Ovary (tissue), 7 donors: ENCODE measurements at regions not wholly inside any gene's neighbourhood (a gene's known extent, or its start where the extent isn't known, plus 50 kb on each side); places are given as distances from the start of the nearest gene placed in this dataset.

ENCODE experiments used
- DNase-seq, 5 donors: peaks; one replicate each; pipeline ENCODE4 v3.0.0-alpha.2; 2019 to 2020
- H3K27ac ChIP-seq, 2 donors: fragments of 200-600 bp; one replicate each; pipeline versions ENCODE4 v1.5.1 to v1.8.0; 2019 to 2022
- H3K27me3 ChIP-seq: fragments of 200-600 bp; one replicate; pipeline ENCODE4 v1.8.0; 2022
- H3K36me3 ChIP-seq: fragments of 200-600 bp; sonication (generic); one replicate; pipeline ENCODE4 v1.5.1; 2019
- H3K4me1 ChIP-seq: one replicate; pipeline ENCODE4 v1.8.1; 2013; ENCODE audit warnings: mild to moderate bottlenecking, moderate library complexity; ENCODE audit not compliant: insufficient read depth
- H3K4me3 ChIP-seq: fragments of 200-600 bp; sonication (generic); one replicate; pipeline ENCODE4 v1.5.1; 2017
- H3K9me3 ChIP-seq, 2 donors: fragments of 200-600 bp in 1 of 2; sonication (generic) in 1 of 2; one replicate each; pipeline versions ENCODE4 v1.5.1 to v1.8.1; 2013 to 2019; ENCODE audit warnings: mild to moderate bottlenecking in 1 of 2, moderate library complexity in 1 of 2
- EP300 ChIP-seq: sonication (generic); formaldehyde crosslinking; IDR thresholded peaks from one replicate; pipeline ENCODE4 v1.6.1; 2017; ENCODE audit warnings: antibody characterized with exemption
- POLR2A ChIP-seq: fragments of 450-650 bp; IDR thresholded peaks from one replicate; pipeline ENCODE4 v1.6.1; 2017; ENCODE audit warnings: antibody characterized with exemption, mild to moderate bottlenecking, moderate library complexity
- WGBS, 3 donors: extraction: QIAGEN DNeasy Blood & Tissue Kit in 1 of 3; methylation state at CpG; one replicate each; pipeline versions ENCODE4 v1.1.5 to v1.1.7; 2013 to 2017; 5-methylcytosine and 5-hydroxymethylcytosine counted together
- intact Hi-C, 4 donors: fragments of 100-400 bp; cut with DNase I; formaldehyde crosslinking; loops; one replicate each; pipeline versions ENCODE4 v1.11.0 to v1.15.1; 2022 to 2023
- TF ChIP-seq, protein P1 (sequence below), 3 donors: fragments of 450-650 bp in 2 of 3; fragments of 200-600 bp in 1 of 3; IDR thresholded peaks; one replicate each; pipeline versions ENCODE4 v1.5.1 to v1.8.0; 2016 to 2022; ENCODE audit warnings: antibody characterized with exemption in 3 of 3, mild to moderate bottlenecking in 1 of 3
- donor health status: DM: no; HTN: no; CAD: no; lungs with moderate emphysema.
- donor health status: DM: no; HTN: no; CAD: no.
- donor health status: Bipolar disorder and iron deficiency.
- donor health status: DM: no; HTN: no; CAD: no.
- donor health status: DM: yes; HTN: yes; CAD: no.

DNA sequence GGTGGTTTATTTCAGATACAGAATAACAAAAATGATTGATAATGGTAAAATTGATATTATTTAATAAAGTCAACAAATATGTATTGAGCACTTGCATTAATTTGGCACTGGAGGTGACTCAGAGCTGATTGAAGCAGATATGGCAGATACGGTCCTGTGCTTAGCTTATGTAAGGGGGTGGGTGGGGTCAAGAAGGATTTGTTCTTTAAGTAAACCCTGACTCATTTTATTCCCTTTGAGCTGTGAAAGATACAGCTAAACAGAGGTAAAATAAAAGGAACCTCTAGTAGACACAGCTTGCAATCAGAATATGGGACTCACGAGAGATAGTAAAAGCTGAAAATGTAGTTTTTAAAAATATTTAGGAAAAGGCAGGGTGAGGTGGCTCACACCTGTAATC is 201.3 kb upstream of the CLINT1 start:
- TF ChIP-seq, protein P1, sequence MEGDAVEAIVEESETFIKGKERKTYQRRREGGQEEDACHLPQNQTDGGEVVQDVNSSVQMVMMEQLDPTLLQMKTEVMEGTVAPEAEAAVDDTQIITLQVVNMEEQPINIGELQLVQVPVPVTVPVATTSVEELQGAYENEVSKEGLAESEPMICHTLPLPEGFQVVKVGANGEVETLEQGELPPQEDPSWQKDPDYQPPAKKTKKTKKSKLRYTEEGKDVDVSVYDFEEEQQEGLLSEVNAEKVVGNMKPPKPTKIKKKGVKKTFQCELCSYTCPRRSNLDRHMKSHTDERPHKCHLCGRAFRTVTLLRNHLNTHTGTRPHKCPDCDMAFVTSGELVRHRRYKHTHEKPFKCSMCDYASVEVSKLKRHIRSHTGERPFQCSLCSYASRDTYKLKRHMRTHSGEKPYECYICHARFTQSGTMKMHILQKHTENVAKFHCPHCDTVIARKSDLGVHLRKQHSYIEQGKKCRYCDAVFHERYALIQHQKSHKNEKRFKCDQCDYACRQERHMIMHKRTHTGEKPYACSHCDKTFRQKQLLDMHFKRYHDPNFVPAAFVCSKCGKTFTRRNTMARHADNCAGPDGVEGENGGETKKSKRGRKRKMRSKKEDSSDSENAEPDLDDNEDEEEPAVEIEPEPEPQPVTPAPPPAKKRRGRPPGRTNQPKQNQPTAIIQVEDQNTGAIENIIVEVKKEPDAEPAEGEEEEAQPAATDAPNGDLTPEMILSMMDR (IDR thresholded peaks at IDR 0.05) = no peak
- no peak for TF ChIP-seq POLR2A
- TF ChIP-seq EP300 = no peak
- Histone ChIP-seq H3K27me3 (no peaks in the 10 kb centered on the region), H3K4me1 (peaks cover 16% of the 10 kb centered on the region), H3K9me3 (no peaks in the 10 kb centered on the region), H3K27ac (no peak overlapping the region), H3K4me3 (no peak overlapping the region), H3K36me3 (no peaks in the 10 kb centered on the region)
- intact Hi-C loops = no loop called here
- DNase-seq = no peak
- 86 to 91% (median 89%) methylated on average over 2 of the region's 2 CpGs for WGBS, 3 donors

DNA sequence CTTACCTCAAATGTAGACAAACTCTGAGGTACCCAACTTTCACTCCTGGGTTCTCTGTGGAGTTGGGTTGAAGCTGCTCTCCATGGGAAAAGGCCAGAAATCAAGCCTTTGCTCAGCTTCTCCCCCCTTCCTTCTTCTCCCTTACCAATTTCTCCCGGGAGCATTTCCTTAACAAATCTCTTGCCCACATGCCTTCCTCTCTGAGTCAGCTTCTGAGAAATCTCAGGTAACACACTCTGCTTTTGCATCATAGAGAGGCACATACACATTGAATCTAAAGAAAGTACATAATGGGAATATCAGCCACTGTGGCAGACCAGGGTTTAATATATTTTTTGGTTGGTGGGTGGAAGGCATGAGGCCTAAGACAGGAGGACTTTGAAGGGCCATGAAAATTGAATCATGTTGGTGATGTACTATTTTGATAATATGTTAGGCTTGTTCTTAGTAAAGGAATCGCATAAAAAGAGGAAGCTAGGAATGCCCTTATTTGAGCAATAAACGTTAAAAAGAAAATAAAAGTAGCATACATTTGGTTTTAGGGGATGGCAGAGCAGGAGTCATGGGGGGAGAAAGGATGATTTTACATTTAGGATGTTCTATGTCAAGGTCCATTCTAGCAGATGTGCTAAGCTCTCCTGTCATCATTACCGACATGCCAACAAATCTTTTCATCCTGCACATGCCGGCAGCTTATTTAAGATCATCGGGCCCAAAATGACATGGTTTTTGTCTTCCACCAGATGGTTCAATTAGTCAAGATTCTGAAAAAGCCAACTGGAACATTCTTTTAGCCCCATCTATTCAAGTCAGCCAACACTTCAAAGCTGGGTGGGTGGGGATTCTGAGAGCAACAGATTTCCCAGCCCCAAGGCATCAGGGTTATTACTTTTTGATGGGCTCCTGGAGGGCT is 199.5 kb upstream of the CLINT1 start:
- H3K27me3 ChIP-seq = no peaks in the 10 kb centered on the region
- no peak overlapping the region for H3K4me3 ChIP-seq
- H3K4me1 ChIP-seq = peaks cover 9% of the 10 kb centered on the region
- H3K27ac ChIP-seq = no peak overlapping the region
- 84 to 86% (median 85%) methylated on average over 6 of the region's 6 CpGs for WGBS, 3 donors
- no peaks in the 10 kb centered on the region for H3K9me3 ChIP-seq
- no peaks in the 10 kb centered on the region for H3K36me3 ChIP-seq
- DNase-seq = no peak
- TF ChIP-seq, protein P1 (IDR thresholded peaks at IDR 0.05) = no peak
- TF ChIP-seq EP300 (no peak), POLR2A (no peak)
- intact Hi-C loops = no loop called here

DNA sequence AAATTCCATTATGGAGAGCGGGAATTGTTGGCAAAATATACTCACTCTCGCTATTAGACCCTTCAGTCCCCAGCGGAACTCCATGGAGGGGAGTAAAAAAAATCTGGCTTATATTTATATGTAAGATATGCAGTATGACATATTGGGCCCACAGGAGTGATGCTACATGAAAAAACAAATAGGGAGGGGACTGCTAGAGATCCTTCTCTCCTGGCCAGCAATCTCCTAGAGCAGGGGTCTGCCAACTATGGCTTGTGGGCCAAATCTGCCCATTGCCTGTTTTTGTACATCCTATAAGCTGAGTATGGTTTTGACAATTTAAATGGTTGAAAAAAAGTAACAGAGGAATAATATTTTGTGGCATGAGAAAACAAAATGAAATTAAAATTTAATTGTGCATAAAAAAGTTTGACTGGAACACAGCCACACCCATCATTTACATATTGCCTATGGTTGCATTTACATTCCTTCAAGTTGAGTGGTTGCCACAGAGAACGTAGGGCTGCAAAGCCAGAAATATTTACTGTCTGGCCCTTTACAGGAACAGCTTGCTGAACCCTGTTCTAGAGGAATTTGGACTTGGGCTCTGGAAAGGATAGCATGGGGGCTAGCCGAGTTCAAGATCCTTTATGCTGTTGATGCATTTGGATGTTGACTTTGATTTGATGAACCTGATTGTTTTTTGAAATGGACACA is 197.3 kb upstream of the CLINT1 start:
- H3K9me3 ChIP-seq = no peaks in the 10 kb centered on the region
- H3K4me1 ChIP-seq = peaks cover 4% of the 10 kb centered on the region
- no peak for DNase-seq
- intact Hi-C loops = no loop called here
- H3K27ac ChIP-seq = no peak overlapping the region
- H3K27me3 ChIP-seq = no peaks in the 10 kb centered on the region
- no peaks in the 10 kb centered on the region for H3K36me3 ChIP-seq
- TF ChIP-seq EP300 = no peak
- no peak for TF ChIP-seq POLR2A
- TF ChIP-seq, protein P1 (IDR thresholded peaks at IDR 0.05) = no peak
- no peak overlapping the region for H3K4me3 ChIP-seq
- 79 to 83% (median 80%) methylated on average over 5 of the region's 5 CpGs for WGBS, 3 donors

DNA sequence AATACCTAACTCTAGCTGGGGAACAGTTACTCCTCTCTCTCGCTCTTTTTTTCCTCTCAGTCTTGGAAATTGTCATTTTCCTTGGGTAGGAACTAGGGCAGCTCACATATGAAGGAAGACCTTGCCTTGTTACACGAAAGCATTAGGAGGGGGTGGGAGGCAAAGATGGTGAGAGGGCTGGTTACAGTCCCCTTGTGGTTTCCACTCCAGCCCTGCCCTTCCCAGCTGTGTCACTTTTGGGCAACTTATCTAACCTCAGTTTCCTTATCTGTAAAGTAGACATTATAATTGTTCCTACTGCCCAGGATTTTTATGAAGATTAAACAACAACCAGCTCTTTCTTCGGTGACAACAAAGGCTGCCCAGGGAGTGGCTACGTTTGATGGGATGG is 196.2 kb upstream of the CLINT1 start:
- peaks cover 5% of the 10 kb centered on the region for H3K4me1 ChIP-seq
- H3K27me3 ChIP-seq = no peaks in the 10 kb centered on the region
- no peak for DNase-seq
- 47 to 50% (median 47%) methylated on average over 4 of the region's 4 CpGs for WGBS, 3 donors
- H3K27ac ChIP-seq = no peak overlapping the region
- TF ChIP-seq, protein P1 (IDR thresholded peaks at IDR 0.05) = no peak
- TF ChIP-seq EP300 = no peak
- TF ChIP-seq POLR2A = no peak
- H3K9me3 ChIP-seq = no peaks in the 10 kb centered on the region
- H3K36me3 ChIP-seq = no peaks in the 10 kb centered on the region
- intact Hi-C loops = no loop called here
- no peak overlapping the region for H3K4me3 ChIP-seq
